GM20431 (cell line): ENCODE measurements at regions not wholly inside any gene's neighbourhood (a gene's known extent, or its start where the extent isn't known, plus 50 kb on each side); places are given as distances from the start of the nearest gene placed in this dataset.

ENCODE experiments used
- in situ Hi-C: fragments of 300-500 bp; cut with MseI, MboI; formaldehyde crosslinking; loops from one replicate; pipeline ENCODE4 v1.15.0; 2020; ENCODE audit warnings: low sequenced_read_pairs; ENCODE audit not compliant: unreplicated experiment

- in situ Hi-C loops: no loop called here
Observed at GRCh38 chr4:89609756-89610155, 227.2 kb downstream of the SNCA start.

DNA sequence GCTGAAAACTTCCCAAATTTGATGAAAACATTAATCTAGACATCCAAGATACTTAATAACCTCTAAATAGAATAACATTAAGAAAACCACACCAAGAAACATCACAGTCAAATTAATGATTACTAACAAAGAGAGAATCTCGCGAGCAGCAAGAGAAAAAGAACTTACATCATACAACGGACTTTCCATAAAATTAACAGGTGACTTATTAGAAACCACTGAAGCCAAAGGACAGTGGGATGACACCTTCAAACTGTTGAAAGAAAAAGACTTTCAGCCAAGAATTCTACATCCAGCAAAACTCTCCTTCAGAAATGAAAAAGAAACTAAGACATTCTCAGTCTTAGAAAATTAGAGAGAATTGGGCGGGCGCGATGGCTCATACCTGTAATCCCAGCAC, 232.0 kb downstream of the SNCA start:
- in situ Hi-C loops: no loop called here

GRCh38 chr4:89599026-89599425, 237.9 kb downstream of the SNCA start:
- in situ Hi-C loops: no loop called here

DNA sequence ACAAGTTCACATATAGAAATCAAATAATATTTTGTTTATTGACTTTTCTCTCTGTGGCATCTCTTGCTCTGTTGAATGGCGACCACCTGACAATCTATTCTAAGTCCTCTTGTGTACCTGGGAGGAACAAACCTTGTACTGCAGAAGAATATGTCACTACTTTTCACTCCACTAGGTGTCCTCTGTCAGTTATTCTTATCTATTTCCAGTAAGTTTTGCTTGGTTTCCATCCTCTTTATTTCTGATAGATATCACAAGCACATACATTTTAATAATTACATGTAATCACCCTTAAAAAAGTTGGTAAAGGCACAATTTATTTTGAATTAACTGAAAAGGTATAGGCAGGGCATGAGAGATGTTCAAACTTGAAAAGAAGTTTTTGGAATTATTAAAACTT, 238.4 kb downstream of the SNCA start:
- in situ Hi-C loops: no loop called here

GRCh38 chr4:89595125-89595789, 241.7 kb downstream of the SNCA start:
- in situ Hi-C loops: no loop called here

GRCh38 chr4:89590128-89590527, 246.8 kb downstream of the SNCA start:
- in situ Hi-C loops: no loop called here

DNA sequence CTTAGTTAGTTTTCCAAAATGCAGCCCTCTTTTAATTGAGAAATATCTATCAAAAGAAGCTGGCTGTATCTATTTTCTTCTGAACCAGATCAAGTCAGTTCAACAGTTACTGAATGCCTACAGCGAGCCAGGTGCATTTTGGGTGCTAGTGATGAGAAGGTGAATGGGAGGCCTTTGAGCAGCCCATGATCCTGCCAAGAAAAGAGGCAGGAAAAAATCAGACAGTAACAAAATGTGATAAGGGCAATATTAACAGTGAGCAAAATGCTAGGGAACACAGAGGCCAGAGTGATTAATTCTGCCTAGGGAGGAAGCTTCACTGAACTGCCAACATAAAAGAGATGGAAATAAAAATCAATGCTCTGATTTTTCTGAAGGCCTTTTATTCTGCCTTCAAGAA, 248.5 kb downstream of the SNCA start:
- in situ Hi-C loops: no loop called here

DNA sequence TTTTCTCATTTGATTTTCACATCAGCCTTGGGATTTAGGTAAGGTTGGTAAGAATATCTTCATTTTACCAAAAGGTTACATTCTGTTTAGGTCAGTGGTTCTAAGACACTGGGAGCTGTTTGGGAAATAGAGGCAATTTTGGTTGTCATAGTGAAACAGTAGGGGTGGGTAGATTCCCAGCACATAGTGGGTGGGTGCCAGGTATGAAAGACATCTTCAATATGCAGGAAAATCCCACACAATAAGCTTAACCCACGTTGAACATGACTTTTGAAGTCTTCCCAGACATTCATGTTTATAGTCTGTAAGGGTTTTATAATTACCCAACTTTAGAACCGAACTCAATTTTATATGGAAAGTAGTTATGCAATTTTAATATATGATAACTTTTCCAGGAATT, 249.6 kb downstream of the SNCA start:
- in situ Hi-C loops: no loop called here

GRCh38 chr4:89586864-89587263, 250.1 kb downstream of the SNCA start:
- in situ Hi-C loops: no loop called here

GRCh38 chr4:89586318-89586717, 250.6 kb downstream of the SNCA start:
- in situ Hi-C loops: no loop called here

DNA sequence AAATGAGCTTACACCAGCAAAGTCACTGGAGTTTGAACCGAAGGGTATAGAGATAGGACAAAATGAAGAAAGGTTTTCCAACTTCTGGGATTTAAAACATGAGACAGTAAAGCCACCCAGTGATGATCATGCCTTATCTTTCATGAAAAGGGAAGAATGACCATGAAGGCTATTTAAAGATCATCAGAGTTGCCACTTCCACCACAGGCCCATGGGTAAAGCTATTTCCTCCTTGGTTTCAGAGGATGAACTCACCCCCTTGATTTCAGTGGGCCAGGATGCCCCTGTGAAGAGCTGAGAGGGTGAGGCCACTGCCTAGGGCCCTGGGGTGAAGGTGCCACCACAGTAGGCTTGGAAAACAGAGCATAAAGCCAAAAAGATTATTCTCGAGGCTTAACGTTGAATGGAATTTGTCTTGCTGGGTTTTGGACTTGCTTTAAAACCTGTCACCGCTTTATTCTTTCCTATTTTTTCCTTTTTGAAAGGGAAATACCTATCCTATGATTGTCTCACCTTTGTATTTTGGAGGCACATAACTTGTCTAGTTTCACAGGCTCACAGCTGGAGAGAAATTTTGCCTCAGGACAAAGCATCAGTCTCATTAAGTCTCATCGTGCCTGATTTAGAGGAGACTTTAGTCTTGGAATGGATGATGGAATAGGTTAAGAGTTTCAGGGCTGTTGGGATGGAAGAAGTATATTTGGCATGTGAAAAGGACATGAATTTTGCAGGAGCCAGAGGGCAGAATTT, 254.0 kb downstream of the SNCA start:
- in situ Hi-C loops: no loop called here

GRCh38 chr4:89579771-89580170, 257.2 kb downstream of the SNCA start:
- in situ Hi-C loops: no loop called here

DNA sequence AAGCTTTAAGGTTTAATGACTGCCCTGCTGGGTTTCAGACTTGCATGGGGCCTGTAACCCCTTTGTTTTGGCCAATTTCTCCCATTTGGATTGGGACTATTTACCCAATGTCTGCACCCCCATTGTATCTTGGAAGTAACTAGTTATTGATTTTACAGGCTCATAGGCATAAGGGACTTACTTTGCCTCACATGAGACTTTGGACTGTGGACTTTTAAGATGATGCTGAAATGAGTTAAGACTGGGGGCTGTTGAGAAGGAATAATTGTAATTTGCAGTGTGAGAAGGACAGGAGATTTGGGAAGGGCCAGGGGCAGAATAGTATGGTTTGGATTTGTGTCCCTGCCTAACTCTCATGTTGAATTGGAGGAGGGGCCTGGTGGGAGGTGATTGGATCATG, 260.7 kb downstream of the SNCA start:
- in situ Hi-C loops: no loop called here

- in situ Hi-C loops: no loop called here
Observed at GRCh38 chr4:89575840-89576239, 261.1 kb downstream of the SNCA start.

DNA sequence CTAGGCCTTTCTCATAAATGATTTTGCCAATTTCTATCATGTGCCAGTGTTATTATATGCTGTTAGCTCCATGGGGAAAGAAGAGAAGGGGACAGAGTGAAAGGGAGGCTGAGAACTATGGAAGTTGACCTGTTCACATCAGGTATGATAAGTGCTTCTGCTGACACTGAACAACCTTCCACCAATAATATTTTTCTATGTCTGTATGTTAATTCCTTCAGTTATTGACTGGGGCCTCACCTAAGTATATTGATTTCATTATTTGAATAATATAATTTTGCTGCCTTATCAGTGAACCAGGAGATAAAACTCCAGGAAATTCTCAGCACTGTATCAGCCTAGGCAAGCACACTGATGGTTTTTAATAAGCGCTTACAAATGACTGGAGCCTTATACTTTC, 262.8 kb downstream of the SNCA start:
- in situ Hi-C loops: no loop called here

- in situ Hi-C loops: no loop called here
Observed at GRCh38 chr4:89573656-89574055, 263.3 kb downstream of the SNCA start.

GRCh38 chr4:89572224-89572858, 264.6 kb downstream of the SNCA start:
- in situ Hi-C loops: no loop called here

DNA sequence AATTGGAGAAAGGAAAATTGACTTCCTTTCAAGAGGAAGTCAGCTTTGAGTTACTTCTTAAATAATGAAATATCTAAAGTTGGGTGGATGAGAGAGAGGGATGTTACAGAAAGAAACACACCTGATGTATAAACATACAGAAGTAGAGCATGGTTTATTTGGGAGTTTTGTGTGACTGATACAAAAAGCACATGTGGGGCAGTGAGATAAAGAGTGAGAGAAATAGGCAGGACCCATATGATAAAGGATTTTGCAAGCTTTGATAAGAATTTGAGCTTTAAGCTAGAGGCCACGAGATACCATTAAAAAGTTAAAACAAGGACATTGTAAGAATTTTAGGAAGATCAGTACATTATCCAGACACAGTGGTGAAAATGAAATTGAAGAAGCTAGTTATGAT, 263.3 kb upstream of the GPRIN3 start:
- in situ Hi-C loops: no loop called here

DNA sequence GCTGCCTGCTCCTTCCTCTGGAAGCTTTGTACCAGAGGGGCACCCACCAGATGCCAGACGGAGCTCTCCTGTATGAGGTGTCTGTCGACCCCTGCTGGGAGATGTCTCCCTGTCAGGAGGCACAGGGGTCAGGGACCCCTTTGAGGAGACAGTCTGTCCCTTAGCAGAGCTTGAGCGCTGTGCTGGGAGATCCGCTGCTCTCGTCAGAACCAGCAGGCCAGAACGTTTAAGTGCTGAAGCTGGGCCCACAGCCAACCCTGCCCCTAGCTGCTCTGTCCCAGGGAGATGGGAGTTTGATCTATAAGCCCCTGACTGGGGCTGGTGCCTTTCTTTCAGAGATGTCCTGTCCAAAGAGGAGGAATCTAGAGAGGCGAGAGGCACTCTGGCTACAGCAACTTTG, 260.3 kb upstream of the GPRIN3 start:
- in situ Hi-C loops: no loop called here

DNA sequence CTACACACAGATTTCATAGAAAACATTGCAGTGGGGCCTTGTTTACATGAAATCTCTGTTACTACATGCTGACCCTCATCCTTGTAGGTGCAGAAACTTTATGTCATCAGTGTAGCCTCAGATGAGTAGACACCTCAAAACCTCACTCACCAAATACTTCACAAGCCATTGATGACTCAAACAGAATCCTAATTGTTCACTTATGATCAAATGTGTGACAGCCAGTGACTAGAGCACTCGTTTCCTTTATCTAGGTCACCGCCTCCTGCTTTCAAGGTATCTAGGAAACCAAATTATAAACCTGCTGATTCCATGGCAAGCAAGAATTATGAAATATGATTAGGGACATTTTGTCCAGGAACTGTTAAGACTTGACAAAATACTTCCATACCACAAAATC, 255.8 kb upstream of the GPRIN3 start:
- in situ Hi-C loops: no loop called here

DNA sequence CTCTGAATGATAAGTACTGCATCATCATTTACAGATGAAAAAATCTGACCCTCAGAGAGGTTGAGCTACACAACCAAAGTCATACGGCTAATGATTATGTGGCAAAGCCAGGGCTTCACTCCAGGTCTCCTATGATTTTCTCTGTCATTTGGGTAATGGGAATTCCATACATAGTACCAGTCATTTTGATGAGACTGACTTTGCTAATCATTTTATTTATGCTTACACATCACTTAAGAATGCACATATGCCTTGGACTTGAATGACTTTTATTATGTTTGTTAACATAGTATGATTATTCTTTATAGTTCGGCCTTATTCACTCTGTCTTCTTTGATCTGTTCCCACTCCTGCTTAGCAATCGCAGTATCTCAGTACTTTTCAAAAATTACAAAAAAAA, 255.1 kb upstream of the GPRIN3 start:
- in situ Hi-C loops: no loop called here
